ENCODE measurements at regions not wholly inside any gene's neighbourhood (a gene's known extent, or its start where the extent isn't known, plus 50 kb on each side); places are given as distances from the start of the nearest gene placed in this dataset.

DNA sequence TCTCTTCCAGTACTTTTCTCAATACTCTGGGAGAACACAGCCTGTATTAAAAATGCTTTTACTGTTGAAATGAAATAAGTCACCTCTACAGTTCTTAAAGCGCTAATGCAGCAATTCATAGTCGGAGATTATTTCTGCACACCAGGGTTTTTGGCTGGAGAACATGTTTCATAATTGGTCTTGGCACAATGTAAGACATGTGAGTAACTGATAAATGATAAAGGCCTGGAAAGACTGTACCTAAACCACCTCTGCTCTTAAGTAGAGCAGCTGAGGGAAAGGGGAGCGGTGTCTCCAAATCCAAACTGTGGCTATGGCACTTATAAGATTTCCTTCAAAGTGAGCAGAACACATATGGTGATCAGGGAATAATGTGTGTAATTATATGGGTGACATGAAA, 390.3 kb upstream of the MBL2 start:
- Histone ChIP-seq H3K9me2 (ENCODE audit: insufficient read depth) (no peaks in the 10 kb centered on the region), H3K36me3 (ENCODE audit: control insufficient read depth in 1 of 2, insufficient read depth in 2 of 2, low read length in 2 of 2) (no peaks in the 10 kb centered on the region), H3K27ac (ENCODE audit: low read depth, low read length) (no peak overlapping the region), H3K4me3 (replicated peaks in 1 of 2; ENCODE audit: low read depth in 1 of 2, low read length in 2 of 2) (no peak overlapping the region), H3K9ac (ENCODE audit: low read length) (no peak overlapping the region), H3K4me2 (ENCODE audit: low read length) (no peak overlapping the region), H3K4me1 (ENCODE audit: control insufficient read depth in 1 of 2, insufficient read depth in 2 of 2, low read length in 2 of 2) (no peaks in the 10 kb centered on the region), H3K27me3 (ENCODE audit: insufficient read depth, low read length) (no peaks in the 10 kb centered on the region), H3K9me3 (ENCODE audit: control insufficient read depth in 1 of 2, insufficient read depth in 1 of 2, low read depth in 1 of 2, low read length in 2 of 2) (peaks cover 0 to 18% of the 10 kb centered on the region in 2 experiments; a peak in 2 of 4 replicates), H4K20me1 (ENCODE audit: insufficient read depth) (no peaks in the 10 kb centered on the region), H2AFZ (ENCODE audit: low read depth, low read length, poor library complexity, severe bottlenecking) (no peak overlapping the region), H3K79me2 (ENCODE audit: insufficient read depth, low read length) (no peaks in the 10 kb centered on the region)
- ATAC-seq (no peak), DNase-seq (ENCODE audit: low read depth, low spot score) (no peak)
- intact Hi-C loops (cut with micrococcal nuclease) = no loop called here
- ChIA-PET RAD21 (ENCODE audit: low non-redundant PET in 1 of 2, low total read pairs in 2 of 2, uncharacterized antibody in 2 of 2, unreplicated experiment in 2 of 2) (no interaction called here), CTCF (no interaction called here), POLR2A (no interaction called here)
- no TSS peak for BruUV-seq (replicated peaks)
- TF ChIP-seq JUND (IDR thresholded peaks at IDR 0.05) (no peak), CBX3 (IDR thresholded peaks at IDR 0.05; ENCODE audit: low read depth) (no peak), POLR2A (IDR thresholded peaks at IDR 0.05; ENCODE audit: borderline replicate concordance, extremely low read depth, insufficient read depth, insufficient read length) (no peak), TCF7L2 (IDR thresholded peaks at IDR 0.05; ENCODE audit: borderline replicate concordance, extremely low read depth, insufficient read depth, insufficient read length) (no peak), YY1 (IDR thresholded peaks at IDR 0.05; ENCODE audit: extremely low read depth, insufficient replicate concordance, low read depth, low read length) (no peak), CEBPB (IDR thresholded peaks at IDR 0.05; ENCODE audit: low read depth) (no peak), SRF (IDR thresholded peaks at IDR 0.05; ENCODE audit: low read depth) (no peak), SIN3A (IDR thresholded peaks at IDR 0.05; ENCODE audit: low read depth) (no peak), EGR1 (IDR thresholded peaks at IDR 0.05; ENCODE audit: low read depth) (no peak), FOSL1 (IDR thresholded peaks at IDR 0.05; ENCODE audit: low read depth) (no peak), SP1 (IDR thresholded peaks at IDR 0.05; ENCODE audit: low read depth) (no peak), ELF1 (IDR thresholded peaks at IDR 0.05; ENCODE audit: borderline replicate concordance, low read depth) (no peak), EZH2phosphoT487 (IDR thresholded peaks at IDR 0.05; ENCODE audit: borderline replicate concordance) (no peak), RAD21 (IDR thresholded peaks at IDR 0.05; ENCODE audit: low read depth) (no peak), ZNF274 (IDR thresholded peaks at IDR 0.05; ENCODE audit: low read depth, low read length) (no peak)
- TF ChIP-seq, protein P1, sequence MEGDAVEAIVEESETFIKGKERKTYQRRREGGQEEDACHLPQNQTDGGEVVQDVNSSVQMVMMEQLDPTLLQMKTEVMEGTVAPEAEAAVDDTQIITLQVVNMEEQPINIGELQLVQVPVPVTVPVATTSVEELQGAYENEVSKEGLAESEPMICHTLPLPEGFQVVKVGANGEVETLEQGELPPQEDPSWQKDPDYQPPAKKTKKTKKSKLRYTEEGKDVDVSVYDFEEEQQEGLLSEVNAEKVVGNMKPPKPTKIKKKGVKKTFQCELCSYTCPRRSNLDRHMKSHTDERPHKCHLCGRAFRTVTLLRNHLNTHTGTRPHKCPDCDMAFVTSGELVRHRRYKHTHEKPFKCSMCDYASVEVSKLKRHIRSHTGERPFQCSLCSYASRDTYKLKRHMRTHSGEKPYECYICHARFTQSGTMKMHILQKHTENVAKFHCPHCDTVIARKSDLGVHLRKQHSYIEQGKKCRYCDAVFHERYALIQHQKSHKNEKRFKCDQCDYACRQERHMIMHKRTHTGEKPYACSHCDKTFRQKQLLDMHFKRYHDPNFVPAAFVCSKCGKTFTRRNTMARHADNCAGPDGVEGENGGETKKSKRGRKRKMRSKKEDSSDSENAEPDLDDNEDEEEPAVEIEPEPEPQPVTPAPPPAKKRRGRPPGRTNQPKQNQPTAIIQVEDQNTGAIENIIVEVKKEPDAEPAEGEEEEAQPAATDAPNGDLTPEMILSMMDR (IDR thresholded peaks at IDR 0.05 in 2 of 3, conservative IDR thresholded peaks at IDR 0.05 in 1 of 3; ENCODE audit: borderline replicate concordance in 1 of 3, insufficient read depth in 1 of 3, low read depth in 2 of 3, low read length in 2 of 3) = no peak
- TF ChIP-seq, protein P2, sequence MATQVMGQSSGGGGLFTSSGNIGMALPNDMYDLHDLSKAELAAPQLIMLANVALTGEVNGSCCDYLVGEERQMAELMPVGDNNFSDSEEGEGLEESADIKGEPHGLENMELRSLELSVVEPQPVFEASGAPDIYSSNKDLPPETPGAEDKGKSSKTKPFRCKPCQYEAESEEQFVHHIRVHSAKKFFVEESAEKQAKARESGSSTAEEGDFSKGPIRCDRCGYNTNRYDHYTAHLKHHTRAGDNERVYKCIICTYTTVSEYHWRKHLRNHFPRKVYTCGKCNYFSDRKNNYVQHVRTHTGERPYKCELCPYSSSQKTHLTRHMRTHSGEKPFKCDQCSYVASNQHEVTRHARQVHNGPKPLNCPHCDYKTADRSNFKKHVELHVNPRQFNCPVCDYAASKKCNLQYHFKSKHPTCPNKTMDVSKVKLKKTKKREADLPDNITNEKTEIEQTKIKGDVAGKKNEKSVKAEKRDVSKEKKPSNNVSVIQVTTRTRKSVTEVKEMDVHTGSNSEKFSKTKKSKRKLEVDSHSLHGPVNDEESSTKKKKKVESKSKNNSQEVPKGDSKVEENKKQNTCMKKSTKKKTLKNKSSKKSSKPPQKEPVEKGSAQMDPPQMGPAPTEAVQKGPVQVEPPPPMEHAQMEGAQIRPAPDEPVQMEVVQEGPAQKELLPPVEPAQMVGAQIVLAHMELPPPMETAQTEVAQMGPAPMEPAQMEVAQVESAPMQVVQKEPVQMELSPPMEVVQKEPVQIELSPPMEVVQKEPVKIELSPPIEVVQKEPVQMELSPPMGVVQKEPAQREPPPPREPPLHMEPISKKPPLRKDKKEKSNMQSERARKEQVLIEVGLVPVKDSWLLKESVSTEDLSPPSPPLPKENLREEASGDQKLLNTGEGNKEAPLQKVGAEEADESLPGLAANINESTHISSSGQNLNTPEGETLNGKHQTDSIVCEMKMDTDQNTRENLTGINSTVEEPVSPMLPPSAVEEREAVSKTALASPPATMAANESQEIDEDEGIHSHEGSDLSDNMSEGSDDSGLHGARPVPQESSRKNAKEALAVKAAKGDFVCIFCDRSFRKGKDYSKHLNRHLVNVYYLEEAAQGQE (IDR thresholded peaks at IDR 0.05; ENCODE audit: low read depth) = no peak
- TF ChIP-seq, protein P3, sequence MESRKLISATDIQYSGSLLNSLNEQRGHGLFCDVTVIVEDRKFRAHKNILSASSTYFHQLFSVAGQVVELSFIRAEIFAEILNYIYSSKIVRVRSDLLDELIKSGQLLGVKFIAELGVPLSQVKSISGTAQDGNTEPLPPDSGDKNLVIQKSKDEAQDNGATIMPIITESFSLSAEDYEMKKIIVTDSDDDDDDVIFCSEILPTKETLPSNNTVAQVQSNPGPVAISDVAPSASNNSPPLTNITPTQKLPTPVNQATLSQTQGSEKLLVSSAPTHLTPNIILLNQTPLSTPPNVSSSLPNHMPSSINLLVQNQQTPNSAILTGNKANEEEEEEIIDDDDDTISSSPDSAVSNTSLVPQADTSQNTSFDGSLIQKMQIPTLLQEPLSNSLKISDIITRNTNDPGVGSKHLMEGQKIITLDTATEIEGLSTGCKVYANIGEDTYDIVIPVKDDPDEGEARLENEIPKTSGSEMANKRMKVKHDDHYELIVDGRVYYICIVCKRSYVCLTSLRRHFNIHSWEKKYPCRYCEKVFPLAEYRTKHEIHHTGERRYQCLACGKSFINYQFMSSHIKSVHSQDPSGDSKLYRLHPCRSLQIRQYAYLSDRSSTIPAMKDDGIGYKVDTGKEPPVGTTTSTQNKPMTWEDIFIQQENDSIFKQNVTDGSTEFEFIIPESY (IDR thresholded peaks at IDR 0.05; ENCODE audit: extremely low read depth, insufficient replicate concordance, low read length) = no peak
- TF ChIP-seq, protein P4, sequence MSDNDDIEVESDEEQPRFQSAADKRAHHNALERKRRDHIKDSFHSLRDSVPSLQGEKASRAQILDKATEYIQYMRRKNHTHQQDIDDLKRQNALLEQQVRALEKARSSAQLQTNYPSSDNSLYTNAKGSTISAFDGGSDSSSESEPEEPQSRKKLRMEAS (IDR thresholded peaks at IDR 0.05) = no peak
- TF ChIP-seq, protein P5, sequence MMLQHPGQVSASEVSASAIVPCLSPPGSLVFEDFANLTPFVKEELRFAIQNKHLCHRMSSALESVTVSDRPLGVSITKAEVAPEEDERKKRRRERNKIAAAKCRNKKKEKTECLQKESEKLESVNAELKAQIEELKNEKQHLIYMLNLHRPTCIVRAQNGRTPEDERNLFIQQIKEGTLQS (IDR thresholded peaks at IDR 0.05) = no peak
